ENCODE measurements at regions not wholly inside any gene's neighbourhood (a gene's known extent, or its start where the extent isn't known, plus 50 kb on each side); places are given as distances from the start of the nearest gene placed in this dataset.

DNA sequence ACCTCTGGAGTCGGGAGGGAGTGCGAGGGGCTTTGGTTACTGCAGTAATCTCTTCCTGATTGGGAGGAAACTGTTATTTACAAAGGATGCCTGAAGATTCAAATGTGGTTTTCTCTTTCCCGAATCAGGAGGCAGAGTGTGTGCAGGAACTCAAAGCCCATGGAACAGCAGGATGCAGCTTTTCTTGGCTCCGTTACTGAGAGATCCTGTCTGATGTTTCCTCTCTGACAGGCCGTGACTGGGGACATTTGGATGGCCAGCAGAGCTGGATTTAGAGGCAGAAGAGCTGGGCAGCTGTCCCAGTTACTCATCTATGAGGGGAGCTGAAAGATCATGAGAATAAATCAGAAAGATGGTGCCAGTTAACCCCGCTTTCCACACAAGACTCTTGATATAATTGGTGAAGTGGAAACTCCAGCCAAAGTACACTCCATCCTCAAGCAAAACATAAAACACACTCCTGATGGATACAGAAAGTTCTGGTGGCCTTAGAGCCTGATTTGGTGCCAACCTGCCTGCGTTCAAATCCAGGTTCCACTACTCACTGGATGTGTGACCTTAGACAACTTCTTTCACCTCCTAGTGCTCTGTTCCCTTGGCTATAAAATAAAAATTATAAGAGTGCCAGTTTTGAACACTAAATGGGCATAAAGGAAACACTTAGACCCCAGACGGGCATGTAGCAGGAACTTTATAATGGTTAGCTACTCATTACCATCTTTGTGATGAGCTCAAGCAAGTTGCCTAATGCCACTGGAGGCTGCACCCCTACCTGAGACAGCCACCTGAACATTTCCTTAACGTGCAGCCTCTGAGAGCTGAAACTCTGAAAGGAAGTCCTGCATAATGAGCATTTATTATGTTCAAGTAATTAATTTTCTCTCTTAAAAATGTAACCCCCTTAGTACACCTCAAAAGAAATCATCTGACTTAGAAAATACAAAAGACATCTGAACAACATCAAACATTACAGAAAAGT lies 349.0 kb upstream of the GATB start:
- DNase-seq, result no peak

GRCh38 chr4:152107736-152108500 lies 347.1 kb upstream of the GATB start:
- no peak for DNase-seq

GRCh38 chr4:152106781-152107321 lies 346.0 kb upstream of the GATB start:
- DNase-seq, result no peak

GRCh38 chr4:152106113-152106763 lies 345.4 kb upstream of the GATB start:
- no peak for DNase-seq

DNA sequence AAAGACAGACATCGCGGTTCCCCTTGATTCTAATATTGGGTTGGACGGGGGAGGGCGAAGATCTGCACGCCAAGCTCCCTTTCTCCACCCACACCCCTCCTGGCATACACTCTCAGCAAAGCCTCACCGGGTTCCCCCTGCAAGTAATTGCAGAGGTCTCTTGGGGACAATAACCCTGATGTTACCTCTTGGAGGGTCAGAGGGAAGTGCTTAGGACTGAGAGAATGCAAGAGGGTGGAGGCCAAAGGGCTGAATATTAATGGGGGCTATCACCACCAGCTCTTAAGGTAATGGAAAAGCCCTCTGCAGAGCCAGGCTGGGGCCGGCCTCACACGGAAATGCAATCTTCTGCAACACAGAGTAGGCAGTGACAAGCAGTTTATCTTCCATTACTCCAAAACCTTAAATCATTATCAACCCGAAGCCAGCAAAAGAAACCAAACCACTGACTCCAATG lies 344.1 kb upstream of the GATB start:
- DNase-seq, result no peak

DNA sequence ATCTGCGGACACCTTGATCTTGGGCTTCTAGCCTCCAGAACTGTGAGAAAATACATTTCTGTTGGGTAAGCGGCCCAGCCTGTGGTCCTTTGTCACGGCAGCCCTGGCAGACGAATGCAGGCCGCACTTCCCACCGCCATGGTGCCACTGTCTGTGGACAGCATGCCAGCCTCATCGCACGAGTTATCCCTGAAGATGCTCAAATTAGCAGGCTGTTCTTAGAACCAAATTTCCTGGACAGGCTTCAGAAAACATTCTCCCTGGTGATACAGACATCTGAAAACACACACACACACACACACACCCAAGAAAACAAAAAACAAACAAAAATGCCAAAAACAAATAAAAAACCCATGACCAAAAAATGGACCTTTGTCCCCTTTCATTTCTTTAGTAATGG lies 343.5 kb upstream of the GATB start:
- no peak for DNase-seq

GRCh38 chr4:152103181-152103901 lies 342.5 kb upstream of the GATB start:
- DNase-seq, result no peak

DNA sequence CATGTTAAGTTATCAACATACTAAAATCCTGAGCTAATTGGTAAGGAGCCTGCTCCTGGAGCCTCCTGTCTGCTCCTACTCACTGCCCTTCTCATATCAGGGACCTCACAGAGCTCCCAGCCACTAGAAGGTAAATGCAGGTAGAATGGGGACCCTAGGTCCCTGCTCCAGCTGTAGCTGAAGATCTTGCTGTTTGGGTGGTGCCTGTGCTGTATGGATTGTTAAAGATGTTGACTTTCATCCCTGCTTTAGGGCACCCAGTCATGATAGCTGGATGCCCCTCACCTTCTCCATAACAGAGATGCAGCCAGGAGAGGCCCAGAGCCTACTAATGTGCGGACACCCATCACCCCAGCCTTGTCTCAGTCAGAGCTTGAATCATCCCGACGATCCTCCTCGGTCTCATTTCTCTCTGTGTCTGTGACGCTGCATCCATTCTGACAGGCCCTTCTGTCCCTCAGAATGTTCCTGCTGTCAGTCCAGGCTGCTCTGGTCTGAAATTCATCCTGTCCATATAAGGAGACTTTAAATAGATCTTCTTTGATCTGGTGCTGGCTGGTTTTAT lies 341.7 kb upstream of the GATB start:
- no peak for DNase-seq

DNA sequence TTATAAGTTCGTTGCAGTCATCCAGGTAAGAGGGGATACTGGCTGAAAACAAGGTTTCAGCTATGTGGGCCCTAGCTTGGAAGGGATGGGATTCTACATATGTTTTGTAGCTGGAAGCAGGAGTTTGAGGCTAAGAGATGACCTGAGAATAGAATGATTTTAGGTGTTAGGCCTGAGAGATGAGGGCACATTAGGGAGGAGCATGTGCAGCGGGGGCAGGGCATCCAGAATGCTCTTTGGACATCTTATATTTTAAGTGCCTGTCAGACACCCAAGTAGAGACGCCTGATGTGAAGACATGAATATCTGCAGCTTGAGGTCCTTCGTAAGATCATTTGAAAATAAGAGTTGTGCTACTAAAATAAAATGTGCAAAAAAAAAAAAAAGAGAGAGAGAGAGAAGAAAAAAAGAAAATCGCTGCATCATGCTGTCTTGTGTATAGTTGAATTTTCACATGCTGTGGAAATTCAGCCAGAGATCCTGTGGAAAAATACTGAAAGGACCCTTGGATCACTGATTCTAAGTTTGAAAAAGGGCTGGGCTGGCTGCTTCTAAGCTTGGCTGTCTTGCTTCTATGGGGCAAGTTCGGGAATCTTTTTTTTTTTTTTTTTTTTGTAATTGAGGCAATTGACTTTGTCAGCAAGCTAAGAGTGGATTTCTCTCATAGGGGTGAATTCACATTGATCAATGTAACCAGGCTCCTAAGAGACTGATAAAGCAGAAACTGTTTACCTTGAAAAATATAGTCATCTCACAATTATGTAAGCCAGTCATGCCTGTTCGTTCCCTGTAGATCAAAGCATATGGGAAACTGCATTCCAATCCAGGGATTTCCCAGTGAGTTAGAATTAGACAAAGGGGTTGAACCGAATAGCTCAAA lies 341.0 kb upstream of the GATB start:
- no peak for DNase-seq

DNA sequence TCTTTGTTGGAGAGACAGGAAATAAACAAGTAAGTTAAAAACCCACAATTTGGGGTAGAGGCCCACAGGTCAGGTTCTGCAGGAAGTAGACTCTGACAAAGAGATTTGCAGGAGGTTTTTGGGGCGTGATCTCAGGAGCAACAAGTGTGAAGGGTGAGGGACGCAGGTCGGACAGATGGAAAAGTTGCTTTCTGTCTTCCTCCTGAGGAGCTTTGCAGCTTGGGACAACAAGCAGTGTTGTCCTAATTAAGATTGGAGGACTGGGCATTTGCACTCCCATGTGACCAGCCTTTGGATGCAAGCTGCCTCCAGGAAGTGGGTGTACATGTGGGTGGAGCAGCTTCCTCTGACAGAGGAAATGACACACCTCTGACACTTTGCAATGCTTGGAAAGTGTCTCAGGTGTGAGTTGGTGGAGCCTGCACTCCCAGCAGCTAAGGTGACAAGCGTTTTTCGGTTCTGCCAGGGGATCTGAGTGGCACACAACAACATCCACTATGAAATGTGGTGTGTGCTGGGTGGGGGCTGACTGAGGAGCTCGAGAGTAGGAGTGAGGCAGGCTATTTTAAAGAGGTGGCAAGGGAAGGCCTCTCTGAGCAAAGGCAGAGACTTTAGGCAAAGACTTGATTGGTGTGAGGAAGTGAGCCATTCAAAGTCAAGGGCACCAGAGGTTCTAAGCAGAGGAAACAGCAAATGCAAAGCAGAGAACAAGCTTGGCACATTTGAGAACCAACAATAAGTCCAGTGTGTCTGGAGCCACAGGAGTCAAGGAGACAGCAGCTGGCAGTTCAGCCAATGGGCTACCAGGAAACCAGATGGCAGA lies 339.8 kb upstream of the GATB start:
- DNase-seq, result no peak

DNA sequence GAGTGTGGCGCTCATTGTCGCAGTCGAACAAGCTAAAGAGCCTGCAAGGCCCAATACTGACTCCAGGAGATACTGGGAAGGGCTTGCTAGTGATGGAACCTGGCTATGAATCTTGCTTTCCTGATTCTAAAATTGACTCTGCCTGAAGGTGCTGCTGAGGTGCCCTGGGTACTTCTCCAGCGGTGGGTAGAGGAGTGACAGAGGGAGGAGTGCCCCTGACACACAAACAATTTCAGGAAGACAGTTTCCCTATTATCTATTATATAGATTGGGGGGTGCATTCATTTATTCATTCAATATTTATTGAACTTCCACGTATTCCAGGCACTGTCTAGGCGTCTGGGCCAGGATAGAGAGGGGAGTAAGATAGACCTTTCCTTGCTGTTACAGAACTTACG lies 339.2 kb upstream of the GATB start:
- no peak for DNase-seq

DNA sequence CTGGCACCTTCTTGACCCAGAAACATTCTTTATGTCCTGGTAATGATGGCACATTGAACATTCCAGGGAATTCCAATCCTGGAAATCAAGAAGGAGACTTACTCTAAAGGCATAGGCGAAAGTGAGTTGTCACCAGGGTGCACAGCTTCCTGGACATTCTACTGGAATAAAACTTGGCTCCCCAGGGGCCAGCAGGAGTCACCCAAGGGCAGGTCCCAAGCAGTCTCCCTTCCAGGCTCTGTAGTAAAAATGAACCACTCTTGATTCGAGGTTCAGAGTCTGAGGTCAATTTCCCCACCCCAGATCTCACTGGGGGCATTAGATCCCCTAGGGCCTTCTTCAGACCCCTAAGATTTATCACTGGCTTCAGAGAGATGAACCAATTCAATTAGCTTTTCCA lies 338.7 kb upstream of the GATB start:
- no peak for DNase-seq

DNA sequence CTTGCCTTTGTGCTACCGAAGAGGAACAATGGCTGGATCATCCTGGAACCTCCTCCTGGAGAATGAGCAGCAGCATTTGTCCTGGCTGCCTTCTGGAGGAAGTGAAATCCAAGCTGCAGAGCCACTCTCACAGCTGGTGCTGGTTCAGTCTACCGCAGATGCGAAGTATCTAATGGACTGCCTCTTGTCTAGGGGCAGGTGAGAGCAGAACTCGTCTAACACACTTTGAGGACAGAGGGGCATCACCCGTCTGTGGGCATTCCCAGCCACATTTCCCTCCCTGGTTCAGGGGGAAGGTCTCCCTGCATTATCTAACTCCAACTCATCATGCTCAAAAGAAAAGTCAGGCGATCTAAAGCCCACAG lies 338.2 kb upstream of the GATB start:
- no peak for DNase-seq

GRCh38 chr4:152098365-152099060 lies 337.7 kb upstream of the GATB start:
- no peak for DNase-seq

DNA sequence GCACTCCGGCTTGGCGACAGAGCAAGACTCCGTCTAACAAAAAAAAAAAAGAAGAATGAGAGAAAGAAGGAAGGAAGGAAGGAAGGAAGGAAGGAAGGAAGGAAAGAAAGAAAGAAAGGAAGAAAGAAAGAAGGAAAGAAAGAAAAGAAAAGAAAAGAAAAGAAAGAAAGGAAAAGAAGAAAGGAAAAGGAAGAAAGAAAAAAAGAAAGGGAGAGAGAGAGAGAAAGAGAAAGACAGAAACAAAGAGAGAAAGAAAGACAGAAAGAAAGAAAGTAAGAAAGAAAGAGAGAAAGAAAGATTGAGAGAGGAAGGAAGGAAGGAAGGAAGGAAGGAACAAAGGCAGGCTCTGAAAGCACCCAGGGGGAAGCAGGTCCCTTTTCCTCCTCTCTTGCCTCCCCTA lies 336.6 kb upstream of the GATB start:
- no peak for DNase-seq

GRCh38 chr4:152095701-152096070 lies 334.9 kb upstream of the GATB start:
- no peak for DNase-seq

DNA sequence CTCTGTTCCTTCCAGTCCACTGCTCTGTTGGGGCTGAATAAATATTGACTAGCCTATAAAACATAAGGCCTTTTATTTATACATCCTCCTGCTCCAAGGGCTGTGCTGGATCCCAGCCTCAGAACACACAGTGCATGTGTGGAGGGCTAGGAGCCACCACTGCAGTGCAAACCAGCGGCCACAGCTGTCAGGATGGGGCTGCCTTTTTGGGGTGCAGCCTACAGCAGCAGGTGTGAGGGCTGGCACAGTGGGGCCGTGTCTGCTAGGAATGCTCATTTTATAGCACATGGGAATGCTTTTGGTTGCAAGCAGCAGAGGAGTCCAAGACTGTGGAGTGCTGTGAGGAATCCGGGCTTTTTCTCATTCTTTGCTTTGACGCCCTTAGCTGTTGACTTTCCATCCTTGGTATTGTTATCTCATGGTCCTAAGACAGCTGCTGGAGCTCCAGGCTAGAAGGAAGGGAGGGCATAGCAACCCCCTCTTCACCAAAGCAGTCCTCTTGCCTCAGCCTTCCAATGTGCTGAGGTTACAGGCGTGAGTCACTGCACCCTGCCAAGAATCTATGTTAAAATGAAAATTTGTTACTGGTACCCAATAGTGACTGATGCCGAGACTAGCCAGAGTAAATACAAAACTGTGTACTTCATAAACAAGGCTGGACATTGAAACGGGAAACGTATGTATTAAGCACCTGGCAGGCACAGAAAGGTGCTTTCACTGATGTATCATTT lies 334.3 kb upstream of the GATB start:
- DNase-seq, result no peak

DNA sequence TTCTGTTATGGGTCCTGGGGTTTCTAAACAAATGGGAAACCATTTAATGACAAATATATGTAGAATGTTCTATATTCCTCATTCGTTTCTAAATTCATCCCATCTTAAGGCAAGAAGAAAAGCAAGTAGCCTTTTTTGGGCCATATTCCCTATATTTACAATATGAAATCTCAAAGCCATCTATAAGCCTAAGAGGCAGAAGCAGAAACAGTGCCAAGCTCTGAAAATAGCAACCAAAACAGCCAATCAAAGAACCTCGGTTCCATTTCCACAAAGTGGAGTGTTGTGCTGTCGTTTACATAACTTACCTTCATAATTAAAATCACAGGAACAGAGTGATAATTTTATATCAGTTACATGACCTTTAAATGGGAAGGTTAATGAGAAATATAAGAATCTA lies 330.6 kb upstream of the GATB start:
- no peak for DNase-seq

DNA sequence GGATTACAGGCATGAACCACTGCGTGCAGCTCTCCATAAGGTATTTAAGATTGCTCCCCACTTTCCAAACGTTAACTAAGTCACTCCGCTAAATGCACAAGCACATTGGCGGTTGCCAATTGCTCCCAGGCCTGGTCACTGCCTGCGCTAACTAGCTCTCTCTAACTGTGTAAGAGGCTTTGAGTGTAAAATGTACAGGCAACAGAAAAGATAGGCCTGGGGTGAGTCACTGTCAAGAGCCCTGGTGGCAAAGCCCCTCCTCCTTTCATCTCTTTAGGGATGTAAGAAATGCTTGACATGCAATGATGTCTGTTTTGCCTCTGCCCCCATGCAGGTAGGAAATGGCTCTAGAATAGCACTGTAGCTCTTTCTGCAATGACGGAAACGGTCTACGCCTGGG lies 329.7 kb upstream of the GATB start:
- no peak for DNase-seq
